ENCODE measurements at regions not wholly inside any gene's neighbourhood (a gene's known extent, or its start where the extent isn't known, plus 50 kb on each side); places are given as distances from the start of the nearest gene placed in this dataset.

DNA sequence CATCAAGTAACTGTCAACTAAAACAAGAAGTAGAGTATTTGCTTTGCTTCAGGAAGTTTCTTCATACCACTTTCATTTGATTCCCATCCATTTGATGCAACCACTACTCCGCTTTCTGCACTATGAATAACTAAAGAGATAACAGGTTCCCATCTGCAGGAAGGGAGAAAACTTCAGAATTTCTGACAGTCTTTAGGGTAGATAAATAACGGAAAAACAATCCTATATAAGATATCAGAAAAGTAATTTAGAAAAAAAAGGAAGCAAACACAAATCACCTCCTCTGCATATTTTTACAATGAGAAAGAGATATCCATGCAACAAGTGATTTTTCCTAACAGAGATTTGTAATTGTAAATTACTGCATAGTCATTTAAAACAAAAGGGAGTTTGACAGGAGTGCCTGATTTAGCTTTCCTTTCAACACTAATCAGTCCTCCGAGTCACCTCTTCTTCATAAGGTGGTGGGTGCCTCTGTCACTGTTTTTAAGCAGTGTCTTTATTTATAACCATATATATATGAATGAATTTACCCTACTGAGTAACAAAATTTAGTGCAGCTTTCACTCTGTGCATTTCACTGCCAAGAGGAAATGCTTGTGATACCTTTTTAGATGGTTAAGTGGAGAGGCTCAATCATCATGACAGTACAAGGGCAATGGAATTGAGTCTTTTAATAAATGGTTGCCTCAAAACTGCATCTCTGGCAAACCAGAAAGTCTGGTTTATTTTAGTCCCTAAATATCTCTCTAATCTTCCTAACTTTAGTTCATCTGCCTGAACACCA, 1920.4 kb downstream of the MRPL39 start:
- Histone ChIP-seq H3K4me3 (no peak overlapping the region), H3K9ac (ENCODE audit: insufficient read length) (no peak overlapping the region), H3K27ac (no peak overlapping the region), H3K36me3 (ENCODE audit: insufficient read depth, low read length) (no peaks in the 10 kb centered on the region), H3K9me3 (ENCODE audit: low read depth, low read length) (no peaks in the 10 kb centered on the region)
- TF ChIP-seq EZH2 (IDR thresholded peaks at IDR 0.05) (no peak), FOXP2 (optimal IDR thresholded peaks at IDR 0.05; ENCODE audit: control extremely low read depth, extremely low read length, insufficient read depth) (no peak), POLR2AphosphoS5 (IDR thresholded peaks at IDR 0.05; ENCODE audit: borderline replicate concordance, low read depth, low read length) (no peak)
- no peak for DNase-seq (ENCODE audit: low read depth, low spot score)

GRCh38 chr21:23684431-23684830, 1922.8 kb downstream of the MRPL39 start:
- DNase-seq (ENCODE audit: low read depth, low spot score): no peak
- Histone ChIP-seq H3K4me3 (no peak overlapping the region), H3K36me3 (ENCODE audit: insufficient read depth, low read length) (no peaks in the 10 kb centered on the region), H3K27ac (no peak overlapping the region), H3K9me3 (ENCODE audit: low read depth, low read length) (no peaks in the 10 kb centered on the region), H3K9ac (ENCODE audit: insufficient read length) (no peak overlapping the region)
- TF ChIP-seq FOXP2 (optimal IDR thresholded peaks at IDR 0.05; ENCODE audit: control extremely low read depth, extremely low read length, insufficient read depth): no peak
- no peak for TF ChIP-seq EZH2 (IDR thresholded peaks at IDR 0.05)

DNA sequence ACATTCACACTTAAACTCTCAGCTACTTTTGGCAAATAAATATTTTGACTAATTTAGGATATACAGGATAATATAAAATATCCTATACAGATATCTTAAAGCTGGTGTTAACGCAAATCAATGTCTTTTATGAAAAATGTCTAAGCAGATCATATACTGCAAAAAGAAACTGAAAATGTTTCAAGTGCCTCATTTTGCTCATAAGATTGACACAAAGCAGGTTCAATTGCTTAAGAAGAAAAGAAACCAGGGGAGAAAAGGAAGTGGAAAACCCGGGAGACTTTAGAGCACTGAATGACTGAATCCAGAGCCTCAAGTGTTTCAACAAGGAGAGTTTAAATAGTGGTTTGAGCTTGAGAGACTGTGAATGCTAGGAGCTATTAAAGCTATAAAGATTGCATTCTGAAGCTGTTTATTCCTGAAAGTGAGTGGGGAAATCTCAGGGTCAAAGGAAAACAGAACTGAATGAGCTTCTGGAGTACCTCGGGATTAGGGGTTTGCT, 1943.0 kb downstream of the MRPL39 start:
- Histone ChIP-seq H3K9ac (ENCODE audit: insufficient read length) (no peak overlapping the region), H3K36me3 (ENCODE audit: insufficient read depth, low read length) (no peaks in the 10 kb centered on the region), H3K9me3 (ENCODE audit: low read depth, low read length) (no peaks in the 10 kb centered on the region), H3K27ac (no peak overlapping the region), H3K4me3 (no peak overlapping the region)
- no peak for TF ChIP-seq POLR2AphosphoS5 (IDR thresholded peaks at IDR 0.05; ENCODE audit: borderline replicate concordance, low read depth, low read length)
- TF ChIP-seq EZH2 (IDR thresholded peaks at IDR 0.05): no peak
- TF ChIP-seq FOXP2 (optimal IDR thresholded peaks at IDR 0.05; ENCODE audit: control extremely low read depth, extremely low read length, insufficient read depth): no peak
- no peak for DNase-seq (ENCODE audit: low read depth, low spot score)

GRCh38 chr21:23660560-23660959, 1946.7 kb downstream of the MRPL39 start:
- H3K27ac ChIP-seq: no peak overlapping the region
- no peak for TF ChIP-seq EZH2 (IDR thresholded peaks at IDR 0.05)
- TF ChIP-seq POLR2AphosphoS5 (IDR thresholded peaks at IDR 0.05; ENCODE audit: borderline replicate concordance, low read depth, low read length): no peak
- no peak for TF ChIP-seq FOXP2 (optimal IDR thresholded peaks at IDR 0.05; ENCODE audit: control extremely low read depth, extremely low read length, insufficient read depth)
- H3K36me3 ChIP-seq (ENCODE audit: insufficient read depth, low read length): no peaks in the 10 kb centered on the region
- no peak overlapping the region for H3K9ac ChIP-seq (ENCODE audit: insufficient read length)
- DNase-seq (ENCODE audit: low read depth, low spot score): no peak
- H3K9me3 ChIP-seq (ENCODE audit: low read depth, low read length): no peaks in the 10 kb centered on the region
- no peak overlapping the region for H3K4me3 ChIP-seq

GRCh38 chr21:23644768-23645167, 1962.5 kb downstream of the MRPL39 start:
- no peak for DNase-seq (ENCODE audit: low read depth, low spot score)
- Histone ChIP-seq H3K9me3 (ENCODE audit: low read depth, low read length) (no peaks in the 10 kb centered on the region), H3K27ac (no peak overlapping the region), H3K36me3 (ENCODE audit: insufficient read depth, low read length) (no peaks in the 10 kb centered on the region), H3K9ac (ENCODE audit: insufficient read length) (no peak overlapping the region), H3K4me3 (no peak overlapping the region)
- no peak for TF ChIP-seq POLR2AphosphoS5 (IDR thresholded peaks at IDR 0.05; ENCODE audit: borderline replicate concordance, low read depth, low read length)
- TF ChIP-seq FOXP2 (optimal IDR thresholded peaks at IDR 0.05; ENCODE audit: control extremely low read depth, extremely low read length, insufficient read depth): no peak
- no peak for TF ChIP-seq EZH2 (IDR thresholded peaks at IDR 0.05)

GRCh38 chr21:23639721-23640120, 1967.6 kb downstream of the MRPL39 start:
- H3K9me3 ChIP-seq (ENCODE audit: low read depth, low read length): no peaks in the 10 kb centered on the region
- TF ChIP-seq FOXP2 (optimal IDR thresholded peaks at IDR 0.05; ENCODE audit: control extremely low read depth, extremely low read length, insufficient read depth) (no peak), EZH2 (IDR thresholded peaks at IDR 0.05) (no peak), POLR2AphosphoS5 (IDR thresholded peaks at IDR 0.05; ENCODE audit: borderline replicate concordance, low read depth, low read length) (no peak)
- H3K9ac ChIP-seq (ENCODE audit: insufficient read length): no peak overlapping the region
- H3K36me3 ChIP-seq (ENCODE audit: insufficient read depth, low read length): no peaks in the 10 kb centered on the region
- DNase-seq (ENCODE audit: low read depth, low spot score): no peak
- H3K27ac ChIP-seq: no peak overlapping the region
- H3K4me3 ChIP-seq: no peak overlapping the region

DNA sequence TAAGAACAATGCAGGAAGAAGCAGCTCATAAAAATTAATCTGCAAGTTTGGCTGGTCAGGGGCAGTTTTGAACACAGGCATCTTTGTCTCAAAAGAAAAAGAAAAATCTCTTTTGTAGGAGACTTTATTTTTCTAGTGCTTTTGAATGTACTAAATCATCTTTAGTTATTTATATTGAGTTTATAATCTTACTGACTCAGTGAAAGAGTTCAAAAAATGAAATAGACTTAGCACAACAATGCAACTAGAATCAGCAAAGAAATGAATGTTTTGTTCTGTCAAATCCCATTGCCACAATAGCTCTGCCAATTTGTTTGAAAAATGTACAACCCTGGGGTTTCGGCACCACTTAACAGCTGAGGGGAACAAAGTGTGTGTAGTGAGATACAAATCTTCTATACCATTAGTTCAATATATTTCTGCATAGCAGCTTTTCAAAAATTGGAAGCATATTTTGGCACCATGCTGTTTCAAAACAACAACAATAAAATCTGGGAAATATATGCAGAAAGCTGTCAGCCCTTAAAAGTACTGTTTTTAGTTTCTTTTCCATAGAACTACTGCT, 1969.1 kb downstream of the MRPL39 start:
- H3K36me3 ChIP-seq (ENCODE audit: insufficient read depth, low read length): no peaks in the 10 kb centered on the region
- no peaks in the 10 kb centered on the region for H3K9me3 ChIP-seq (ENCODE audit: low read depth, low read length)
- H3K9ac ChIP-seq (ENCODE audit: insufficient read length): no peak overlapping the region
- no peak overlapping the region for H3K27ac ChIP-seq
- DNase-seq (ENCODE audit: low read depth, low spot score): no peak
- no peak overlapping the region for H3K4me3 ChIP-seq
- TF ChIP-seq FOXP2 (optimal IDR thresholded peaks at IDR 0.05; ENCODE audit: control extremely low read depth, extremely low read length, insufficient read depth): no peak
- TF ChIP-seq EZH2 (IDR thresholded peaks at IDR 0.05): no peak
- TF ChIP-seq POLR2AphosphoS5 (IDR thresholded peaks at IDR 0.05; ENCODE audit: borderline replicate concordance, low read depth, low read length): no peak

GRCh38 chr21:23633447-23633940, 1973.8 kb downstream of the MRPL39 start:
- no peak for DNase-seq (ENCODE audit: low read depth, low spot score)
- no peak overlapping the region for H3K4me3 ChIP-seq
- no peaks in the 10 kb centered on the region for H3K9me3 ChIP-seq (ENCODE audit: low read depth, low read length)
- TF ChIP-seq POLR2AphosphoS5 (IDR thresholded peaks at IDR 0.05; ENCODE audit: borderline replicate concordance, low read depth, low read length) (no peak), FOXP2 (optimal IDR thresholded peaks at IDR 0.05; ENCODE audit: control extremely low read depth, extremely low read length, insufficient read depth) (no peak)
- no peaks in the 10 kb centered on the region for H3K36me3 ChIP-seq (ENCODE audit: insufficient read depth, low read length)
- H3K9ac ChIP-seq (ENCODE audit: insufficient read length): no peak overlapping the region
- H3K27ac ChIP-seq: no peak overlapping the region

Data from SK-N-MC (cell line).